ENCODE measurements at regions not wholly inside any gene's neighbourhood (a gene's known extent, or its start where the extent isn't known, plus 50 kb on each side); places are given as distances from the start of the nearest gene placed in this dataset.

DNA sequence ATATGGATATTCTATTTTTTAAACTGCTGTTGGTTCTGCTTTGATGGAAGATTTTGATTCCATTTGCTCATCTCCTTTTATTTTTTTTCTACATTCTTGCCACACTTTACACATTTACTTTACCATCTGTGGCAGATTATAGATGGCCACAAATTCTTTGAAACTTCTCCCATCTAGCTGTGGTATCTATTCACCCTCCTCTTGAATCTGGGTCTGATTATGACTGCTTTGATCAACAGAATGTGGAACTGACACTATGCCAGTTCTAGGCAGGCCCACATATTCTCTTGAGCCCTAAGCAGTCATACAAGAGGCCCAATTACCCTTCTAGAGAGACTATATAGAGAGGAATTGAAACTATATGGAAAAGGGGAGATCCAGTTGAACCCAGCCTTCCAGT lies 439.0 kb upstream of the PTGER4 start:
- Histone ChIP-seq H4K20me1 (ENCODE audit: low read length) (no peaks in the 10 kb centered on the region), H3K9me3 (ENCODE audit: low read length) (peaks cover 5% of the 10 kb centered on the region; the same call in 1 of the 2 replicates), H3K9ac (ENCODE audit: low read length) (no peak overlapping the region), H3F3A (ENCODE audit: low read length, unreplicated experiment) (no peaks in the 10 kb centered on the region), H3K27ac (ENCODE audit: low read length) (no peak overlapping the region), H2AFZ (ENCODE audit: low read length) (no peak overlapping the region), H3K4me3 (ENCODE audit: low read length) (no peak overlapping the region), H3K4me2 (ENCODE audit: low read length) (no peak overlapping the region), H3K4me1 (ENCODE audit: insufficient read depth, low read length) (peaks cover 10% of the 10 kb centered on the region), H3K9me2 (replicated peaks; ENCODE audit: low read length) (no peaks in the 10 kb centered on the region), H3K27me3 (ENCODE audit: low read length) (no peaks in the 10 kb centered on the region), H3K79me2 (ENCODE audit: low read length) (no peaks in the 10 kb centered on the region), H3K36me3 (ENCODE audit: low read depth, low read length) (no peaks in the 10 kb centered on the region)
- TF ChIP-seq EZH2 (IDR thresholded peaks at IDR 0.05; ENCODE audit: low read length, unreplicated experiment) (no peak), EZH2phosphoT487 (IDR thresholded peaks at IDR 0.05; ENCODE audit: borderline replicate concordance, low read length) (no peak)
- TF ChIP-seq, protein P1, sequence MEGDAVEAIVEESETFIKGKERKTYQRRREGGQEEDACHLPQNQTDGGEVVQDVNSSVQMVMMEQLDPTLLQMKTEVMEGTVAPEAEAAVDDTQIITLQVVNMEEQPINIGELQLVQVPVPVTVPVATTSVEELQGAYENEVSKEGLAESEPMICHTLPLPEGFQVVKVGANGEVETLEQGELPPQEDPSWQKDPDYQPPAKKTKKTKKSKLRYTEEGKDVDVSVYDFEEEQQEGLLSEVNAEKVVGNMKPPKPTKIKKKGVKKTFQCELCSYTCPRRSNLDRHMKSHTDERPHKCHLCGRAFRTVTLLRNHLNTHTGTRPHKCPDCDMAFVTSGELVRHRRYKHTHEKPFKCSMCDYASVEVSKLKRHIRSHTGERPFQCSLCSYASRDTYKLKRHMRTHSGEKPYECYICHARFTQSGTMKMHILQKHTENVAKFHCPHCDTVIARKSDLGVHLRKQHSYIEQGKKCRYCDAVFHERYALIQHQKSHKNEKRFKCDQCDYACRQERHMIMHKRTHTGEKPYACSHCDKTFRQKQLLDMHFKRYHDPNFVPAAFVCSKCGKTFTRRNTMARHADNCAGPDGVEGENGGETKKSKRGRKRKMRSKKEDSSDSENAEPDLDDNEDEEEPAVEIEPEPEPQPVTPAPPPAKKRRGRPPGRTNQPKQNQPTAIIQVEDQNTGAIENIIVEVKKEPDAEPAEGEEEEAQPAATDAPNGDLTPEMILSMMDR (conservative IDR thresholded peaks at IDR 0.05; ENCODE audit: low read depth, low read length) = no peak
- no TSS peak for BruUV-seq (replicated peaks)
- ChIA-PET POLR2A (ENCODE audit: unreplicated experiment) (no interaction called here), CTCF (no interaction called here)
- DNase-seq (no peak), ATAC-seq (no peak)
- intact Hi-C loops (cut with micrococcal nuclease) = no loop called here

DNA sequence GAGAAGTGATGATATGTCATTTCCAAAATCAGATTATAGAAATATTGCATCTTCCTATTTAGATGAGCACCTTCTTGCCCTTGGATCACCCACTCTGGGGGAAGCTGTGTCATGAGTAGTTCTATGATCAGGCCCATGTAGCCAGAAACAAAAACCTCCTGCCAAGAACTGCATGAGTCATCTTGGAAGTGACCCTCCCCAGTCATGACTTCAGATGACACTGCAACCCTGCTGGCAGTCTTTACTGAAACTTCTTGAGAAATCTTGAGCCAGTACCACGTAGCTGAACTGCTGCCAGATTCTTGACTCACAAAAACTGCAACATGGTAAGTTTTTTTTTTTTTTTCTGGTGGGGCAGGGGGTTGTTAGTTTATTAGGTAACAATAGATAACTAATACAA lies 439.6 kb upstream of the PTGER4 start:
- H3K9me3 ChIP-seq (ENCODE audit: low read length) = peaks cover 5% of the 10 kb centered on the region; the same call in 1 of the 2 replicates
- no peaks in the 10 kb centered on the region for H3K79me2 ChIP-seq (ENCODE audit: low read length)
- TF ChIP-seq, protein P1 (conservative IDR thresholded peaks at IDR 0.05; ENCODE audit: low read depth, low read length) = no peak
- TF ChIP-seq EZH2 (IDR thresholded peaks at IDR 0.05; ENCODE audit: low read length, unreplicated experiment) (no peak), EZH2phosphoT487 (IDR thresholded peaks at IDR 0.05; ENCODE audit: borderline replicate concordance, low read length) (no peak)
- intact Hi-C loops (cut with micrococcal nuclease) = no loop called here
- H3K27ac ChIP-seq (ENCODE audit: low read length) = no peak overlapping the region
- H3K9ac ChIP-seq (ENCODE audit: low read length) = no peak overlapping the region
- H3K27me3 ChIP-seq (ENCODE audit: low read length) = no peaks in the 10 kb centered on the region
- peaks cover 15% of the 10 kb centered on the region for H3K4me1 ChIP-seq (ENCODE audit: insufficient read depth, low read length)
- H3K4me2 ChIP-seq (ENCODE audit: low read length) = no peak overlapping the region
- no peaks in the 10 kb centered on the region for H3K9me2 ChIP-seq (replicated peaks; ENCODE audit: low read length)
- ChIA-PET POLR2A (ENCODE audit: unreplicated experiment) (no interaction called here), CTCF (no interaction called here)
- no peaks in the 10 kb centered on the region for H4K20me1 ChIP-seq (ENCODE audit: low read length)
- no peaks in the 10 kb centered on the region for H3F3A ChIP-seq (ENCODE audit: low read length, unreplicated experiment)
- ATAC-seq (no peak), DNase-seq (peak; percentile 40)
- no peak overlapping the region for H2AFZ ChIP-seq (ENCODE audit: low read length)
- no TSS peak for BruUV-seq (replicated peaks)
- H3K36me3 ChIP-seq (ENCODE audit: low read depth, low read length) = no peaks in the 10 kb centered on the region
- H3K4me3 ChIP-seq (ENCODE audit: low read length) = no peak overlapping the region

DNA sequence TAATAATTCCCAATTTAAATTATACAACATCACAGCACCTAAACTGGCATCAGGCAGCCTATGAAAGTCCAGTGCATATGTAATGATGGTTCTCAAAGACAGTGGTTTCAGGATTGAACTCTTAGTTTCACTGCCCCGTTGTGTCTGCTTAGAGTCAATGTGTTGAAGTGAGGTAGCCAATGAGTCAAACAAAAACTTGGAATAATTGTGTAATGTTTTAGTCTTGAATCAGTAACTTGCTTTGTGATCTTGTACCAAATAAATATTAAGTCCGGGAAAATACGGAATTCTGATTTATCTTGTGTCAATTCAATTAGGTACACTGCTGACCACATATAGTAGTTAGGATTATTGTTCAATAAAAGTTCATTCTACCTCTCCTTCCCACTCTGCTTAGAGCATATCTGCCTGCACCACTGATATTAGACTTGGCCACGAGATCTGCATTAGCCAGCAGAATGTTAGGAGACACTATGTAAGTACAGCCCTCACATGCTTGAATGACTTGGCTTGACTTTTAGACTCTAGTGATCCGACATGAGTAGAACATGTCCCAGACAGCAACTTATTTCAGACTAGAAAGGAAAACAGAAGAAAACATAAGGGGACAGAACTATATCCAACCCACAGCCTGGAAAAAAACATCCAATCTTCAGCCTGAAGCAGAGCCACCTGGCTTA lies 441.5 kb upstream of the PTGER4 start:
- no peaks in the 10 kb centered on the region for H3K9me2 ChIP-seq (replicated peaks; ENCODE audit: low read length)
- H3K27me3 ChIP-seq (ENCODE audit: low read length) = no peaks in the 10 kb centered on the region
- BruUV-seq (replicated peaks) = no TSS peak
- ATAC-seq (no peak), DNase-seq (no peak)
- no peaks in the 10 kb centered on the region for H3K36me3 ChIP-seq (ENCODE audit: low read depth, low read length)
- H3K4me2 ChIP-seq (ENCODE audit: low read length) = no peak overlapping the region
- intact Hi-C loops (cut with micrococcal nuclease) = loop anchor here (10.0 kb wide), 1 partner anchor 147 kb away; no protein-coding TSS in a partner anchor
- H4K20me1 ChIP-seq (ENCODE audit: low read length) = no peaks in the 10 kb centered on the region
- H3K4me3 ChIP-seq (ENCODE audit: low read length) = no peak overlapping the region
- ChIA-PET POLR2A (ENCODE audit: unreplicated experiment) (no interaction called here), CTCF (no interaction called here)
- H3F3A ChIP-seq (ENCODE audit: low read length, unreplicated experiment) = no peaks in the 10 kb centered on the region
- H3K79me2 ChIP-seq (ENCODE audit: low read length) = no peaks in the 10 kb centered on the region
- TF ChIP-seq EZH2 (IDR thresholded peaks at IDR 0.05; ENCODE audit: low read length, unreplicated experiment) (no peak), EZH2phosphoT487 (IDR thresholded peaks at IDR 0.05; ENCODE audit: borderline replicate concordance, low read length) (no peak)
- TF ChIP-seq, protein P1 (conservative IDR thresholded peaks at IDR 0.05; ENCODE audit: low read depth, low read length) = no peak
- H3K4me1 ChIP-seq (ENCODE audit: insufficient read depth, low read length) = peaks cover 22% of the 10 kb centered on the region
- peaks cover 5% of the 10 kb centered on the region; the same call in 1 of the 2 replicates for H3K9me3 ChIP-seq (ENCODE audit: low read length)
- no peak overlapping the region for H3K9ac ChIP-seq (ENCODE audit: low read length)
- no peak overlapping the region for H3K27ac ChIP-seq (ENCODE audit: low read length)
- H2AFZ ChIP-seq (ENCODE audit: low read length) = no peak overlapping the region
